Transverse colon (tissue), 3 donors: ENCODE measurements at regions not wholly inside any gene's neighbourhood (a gene's known extent, or its start where the extent isn't known, plus 50 kb on each side); places are given as distances from the start of the nearest gene placed in this dataset.

Source experiments
- POLR2A ChIP-seq: fragments of 450-650 bp; IDR thresholded peaks from one replicate; pipeline ENCODE4 v1.6.1; 2016; ENCODE audit warnings: antibody characterized with exemption, mild to moderate bottlenecking, moderate library complexity
- TF ChIP-seq, protein P1 (sequence below), 5 experiments: fragments of 200-600 bp in 3 of 5; fragments of 450-650 bp in 2 of 5; sonication (generic) in 3 of 5; IDR thresholded peaks; 1 replicate in 2 of 5; 2 replicates in 3 of 5; pipeline ENCODE4 v1.5.1; 2016 to 2017; ENCODE audit warnings: antibody characterized with exemption in 5 of 5, inconsistent platforms in 3 of 5, mild to moderate bottlenecking in 2 of 5, moderate library complexity in 1 of 5

DNA sequence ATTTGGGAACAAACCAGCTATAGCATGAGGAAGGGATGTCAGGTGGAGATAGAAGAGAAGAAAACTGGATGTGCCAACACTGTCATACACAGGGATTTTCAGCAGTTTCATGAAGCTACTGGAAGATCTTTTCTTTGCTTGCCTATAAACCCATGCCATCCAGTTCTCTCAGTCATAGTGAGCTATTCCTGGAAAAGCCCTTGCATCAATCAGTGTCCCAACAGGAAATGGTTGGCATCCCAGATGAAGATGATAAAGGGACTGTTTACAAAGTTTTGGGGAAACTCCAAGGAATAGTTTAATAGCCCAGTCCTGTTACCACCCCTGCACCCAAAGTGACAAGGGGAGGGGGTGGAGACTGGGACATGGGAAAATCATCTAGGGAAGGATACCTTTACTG is 58.5 kb upstream of the ARGLU1 start:
- TF ChIP-seq, protein P1, sequence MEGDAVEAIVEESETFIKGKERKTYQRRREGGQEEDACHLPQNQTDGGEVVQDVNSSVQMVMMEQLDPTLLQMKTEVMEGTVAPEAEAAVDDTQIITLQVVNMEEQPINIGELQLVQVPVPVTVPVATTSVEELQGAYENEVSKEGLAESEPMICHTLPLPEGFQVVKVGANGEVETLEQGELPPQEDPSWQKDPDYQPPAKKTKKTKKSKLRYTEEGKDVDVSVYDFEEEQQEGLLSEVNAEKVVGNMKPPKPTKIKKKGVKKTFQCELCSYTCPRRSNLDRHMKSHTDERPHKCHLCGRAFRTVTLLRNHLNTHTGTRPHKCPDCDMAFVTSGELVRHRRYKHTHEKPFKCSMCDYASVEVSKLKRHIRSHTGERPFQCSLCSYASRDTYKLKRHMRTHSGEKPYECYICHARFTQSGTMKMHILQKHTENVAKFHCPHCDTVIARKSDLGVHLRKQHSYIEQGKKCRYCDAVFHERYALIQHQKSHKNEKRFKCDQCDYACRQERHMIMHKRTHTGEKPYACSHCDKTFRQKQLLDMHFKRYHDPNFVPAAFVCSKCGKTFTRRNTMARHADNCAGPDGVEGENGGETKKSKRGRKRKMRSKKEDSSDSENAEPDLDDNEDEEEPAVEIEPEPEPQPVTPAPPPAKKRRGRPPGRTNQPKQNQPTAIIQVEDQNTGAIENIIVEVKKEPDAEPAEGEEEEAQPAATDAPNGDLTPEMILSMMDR (IDR thresholded peaks at IDR 0.05), result no peak
- TF ChIP-seq POLR2A, result no peak
